Spleen (tissue), 11 donors: ENCODE measurements at regions not wholly inside any gene's neighbourhood (a gene's known extent, or its start where the extent isn't known, plus 50 kb on each side); places are given as distances from the start of the nearest gene placed in this dataset.
A peak's percentile ranks its signal among the peaks of the same experiment; 100 is the strongest.

Source experiments
- DNase-seq: peaks from one replicate; pipeline ENCODE4 v3.0.0-alpha.2; 2020
- H3K27ac ChIP-seq, 8 donors: fragments of 200-600 bp; sonication (generic) in 7 of 8; 1 replicate in 4 of 8; 2 replicates in 4 of 8; pipeline versions ENCODE4 v1.5.0 to v1.8.0; 2016 to 2021; ENCODE audit warnings: inconsistent platforms in 4 of 8, mild to moderate bottlenecking in 4 of 8, moderate library complexity in 1 of 8
- H3K27me3 ChIP-seq, 7 donors: fragments of 200-600 bp; sonication (generic) in 6 of 7; replicated peaks in 1 of 7; 1 replicate in 4 of 7; 2 replicates in 3 of 7; pipeline versions ENCODE4 v1.5.0 to v1.8.0; 2016 to 2021; ENCODE audit warnings: inconsistent platforms in 3 of 7, mild to moderate bottlenecking in 1 of 7
- H3K36me3 ChIP-seq, 6 donors: fragments of 200-600 bp; sonication (generic) in 5 of 6; 1 replicate in 4 of 6; 2 replicates in 2 of 6; pipeline versions ENCODE4 v1.5.0 to v1.8.0; 2016 to 2021; ENCODE audit warnings: inconsistent platforms in 2 of 6
- H3K4me1 ChIP-seq, 6 donors: fragments of 200-600 bp; sonication (generic) in 5 of 6; 1 replicate in 3 of 6; 2 replicates in 3 of 6; pipeline versions ENCODE4 v1.5.0 to v1.8.0; 2016 to 2021; ENCODE audit warnings: inconsistent platforms in 3 of 6
- H3K4me3 ChIP-seq, 8 donors: fragments of 200-600 bp; sonication (generic) in 7 of 8; 1 replicate in 4 of 8; 2 replicates in 4 of 8; pipeline versions ENCODE4 v1.5.0 to v1.8.0; 2016 to 2021; ENCODE audit warnings: inconsistent platforms in 4 of 8, mild to moderate bottlenecking in 4 of 8, moderate library complexity in 2 of 8
- H3K9me3 ChIP-seq, 8 donors: fragments of 200-600 bp; sonication (generic) in 7 of 8; 1 replicate in 4 of 8; 2 replicates in 4 of 8; pipeline versions ENCODE4 v1.5.0 to v1.8.0; 2016 to 2021; ENCODE audit warnings: inconsistent platforms in 4 of 8
- POLR2A ChIP-seq, 3 donors: fragments of 450-650 bp; IDR thresholded peaks; one replicate each; pipeline ENCODE4 v1.5.1; 2017; ENCODE audit warnings: antibody characterized with exemption in 3 of 3, mild to moderate bottlenecking in 1 of 3
- POLR2AphosphoS5 ChIP-seq, 3 donors: sonication (generic); formaldehyde crosslinking; IDR thresholded peaks; one replicate each; pipeline ENCODE4 v1.5.1; 2017; ENCODE audit warnings: antibody characterized with exemption in 3 of 3
- WGBS, 5 donors: extraction: QIAGEN DNeasy Blood & Tissue Kit in 3 of 5; methylation state at CpG; one replicate each; pipeline versions ENCODE4 v1.1.5 to v1.1.7; 2013 to 2018; 5-methylcytosine and 5-hydroxymethylcytosine counted together
- intact Hi-C: fragments of 100-400 bp; cut with DNase I; formaldehyde crosslinking; loops from one replicate; pipeline ENCODE4 v1.15.0; 2023; ENCODE audit warnings: low total_unique reads
- TF ChIP-seq, protein P1 (sequence below), 11 experiments: fragments of 200-600 bp in 7 of 11; fragments of 450-650 bp in 4 of 11; sonication (generic) in 4 of 11; IDR thresholded peaks in 8 of 11; conservative IDR thresholded peaks in 3 of 11; 1 replicate in 7 of 11; 2 replicates in 4 of 11; pipeline versions ENCODE4 v1.4.0 to v1.8.0; 2016 to 2021; ENCODE audit warnings: antibody characterized with exemption in 11 of 11, inconsistent platforms in 4 of 11, mild to moderate bottlenecking in 1 of 11
- donor health status: healthy with polysubstance abuse.
- donor health status: DM: no; HTN: no; CAD: no; lungs with moderate emphysema.
- donor health status: DM: no; HTN: no; CAD: no.
- donor health status: Bipolar disorder and iron deficiency.
- donor health status: healthy.
- donor health status: DM: no; HTN: no; CAD: no.
- donor health status: DM: yes; HTN: yes; CAD: no.

GRCh38 chr18:56235071-56235470 is 403.3 kb downstream of the TXNL1 start:
- no peaks in the 10 kb centered on the region for H3K27me3 ChIP-seq
- H3K9me3 ChIP-seq = peaks cover 0 to 31% (median 19%) of the 10 kb centered on the region in 8 donors
- DNase-seq = no peak
- H3K36me3 ChIP-seq = no peaks in the 10 kb centered on the region
- peak overlapping the region in 7 of 8 donors; percentile 34 to 80 (median 64) for H3K27ac ChIP-seq
- no peak overlapping the region for H3K4me3 ChIP-seq
- TF ChIP-seq POLR2AphosphoS5 (IDR thresholded peaks at IDR 0.05) = no peak
- TF ChIP-seq, protein P1, sequence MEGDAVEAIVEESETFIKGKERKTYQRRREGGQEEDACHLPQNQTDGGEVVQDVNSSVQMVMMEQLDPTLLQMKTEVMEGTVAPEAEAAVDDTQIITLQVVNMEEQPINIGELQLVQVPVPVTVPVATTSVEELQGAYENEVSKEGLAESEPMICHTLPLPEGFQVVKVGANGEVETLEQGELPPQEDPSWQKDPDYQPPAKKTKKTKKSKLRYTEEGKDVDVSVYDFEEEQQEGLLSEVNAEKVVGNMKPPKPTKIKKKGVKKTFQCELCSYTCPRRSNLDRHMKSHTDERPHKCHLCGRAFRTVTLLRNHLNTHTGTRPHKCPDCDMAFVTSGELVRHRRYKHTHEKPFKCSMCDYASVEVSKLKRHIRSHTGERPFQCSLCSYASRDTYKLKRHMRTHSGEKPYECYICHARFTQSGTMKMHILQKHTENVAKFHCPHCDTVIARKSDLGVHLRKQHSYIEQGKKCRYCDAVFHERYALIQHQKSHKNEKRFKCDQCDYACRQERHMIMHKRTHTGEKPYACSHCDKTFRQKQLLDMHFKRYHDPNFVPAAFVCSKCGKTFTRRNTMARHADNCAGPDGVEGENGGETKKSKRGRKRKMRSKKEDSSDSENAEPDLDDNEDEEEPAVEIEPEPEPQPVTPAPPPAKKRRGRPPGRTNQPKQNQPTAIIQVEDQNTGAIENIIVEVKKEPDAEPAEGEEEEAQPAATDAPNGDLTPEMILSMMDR (IDR thresholded peaks at IDR 0.05 in 8 of 11, conservative IDR thresholded peaks at IDR 0.05 in 3 of 11) = no peak
- no peak for TF ChIP-seq POLR2A (IDR thresholded peaks at IDR 0.05)
- peaks cover 0 to 18% (median 8%) of the 10 kb centered on the region in 6 donors for H3K4me1 ChIP-seq
- intact Hi-C loops = no loop called here
- 37 to 52% (median 41%) methylated on average over 6 of the region's 6 CpGs for WGBS, 5 donors

DNA sequence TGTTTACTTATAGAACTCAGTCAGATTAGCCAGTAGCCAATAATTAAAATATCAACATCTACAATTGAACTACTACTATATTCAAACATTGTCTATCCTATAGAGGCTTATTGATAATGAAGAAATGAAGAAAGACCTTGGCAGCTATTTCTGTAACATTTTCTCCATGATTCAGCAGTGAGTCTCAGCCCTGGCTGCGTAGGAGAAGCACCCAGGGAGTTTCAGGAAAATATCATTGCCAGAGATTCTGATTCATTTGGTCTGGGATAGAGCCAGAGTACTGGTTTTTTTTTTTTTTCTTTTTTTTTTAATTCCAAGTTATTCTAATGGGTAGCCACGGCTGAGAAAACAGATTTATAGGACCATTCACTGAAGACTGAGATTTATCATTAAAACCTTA is 404.8 kb downstream of the TXNL1 start:
- Histone ChIP-seq H3K4me1 (peaks cover 0 to 18% (median 8%) of the 10 kb centered on the region in 6 donors), H3K36me3 (no peaks in the 10 kb centered on the region), H3K4me3 (no peak overlapping the region), H3K9me3 (peaks cover 0 to 32% (median 19%) of the 10 kb centered on the region in 8 donors), H3K27me3 (no peaks in the 10 kb centered on the region), H3K27ac (no peak overlapping the region)
- 69 to 92% (median 81%) methylated on average over 2 of the region's 2 CpGs for whole genome bisulfite sequencing, 5 donors
- DNase-seq = no peak
- intact Hi-C loops = no loop called here
- no peak for TF ChIP-seq POLR2A (IDR thresholded peaks at IDR 0.05)
- TF ChIP-seq POLR2AphosphoS5 (IDR thresholded peaks at IDR 0.05) = no peak
- TF ChIP-seq, protein P1 (IDR thresholded peaks at IDR 0.05 in 8 of 11, conservative IDR thresholded peaks at IDR 0.05 in 3 of 11) = no peak

DNA sequence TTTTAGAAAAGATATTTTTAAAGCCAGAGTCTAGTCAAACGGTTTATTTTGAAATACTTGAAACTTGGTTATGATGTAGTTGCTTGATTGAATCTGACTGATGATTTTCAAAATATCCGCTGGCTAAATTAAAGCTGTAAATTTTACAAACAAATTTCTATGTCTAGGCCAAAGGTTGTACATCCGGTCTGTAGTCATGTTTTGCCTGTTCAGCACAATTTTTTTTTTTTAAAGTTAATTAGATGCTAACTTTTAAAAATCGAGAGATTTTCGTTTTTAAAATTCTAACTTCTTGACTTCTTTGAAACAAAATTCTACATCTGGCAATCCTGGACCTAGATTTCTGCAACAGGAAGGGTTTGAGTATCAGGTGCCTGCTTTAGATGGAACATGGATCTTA is 412.4 kb downstream of the TXNL1 start:
- H3K4me3 ChIP-seq = no peak overlapping the region
- no peaks in the 10 kb centered on the region for H3K4me1 ChIP-seq
- intact Hi-C loops = no loop called here
- no peak for DNase-seq
- peaks cover 0 to 14% (median 5%) of the 10 kb centered on the region in 8 donors for H3K9me3 ChIP-seq
- no peaks in the 10 kb centered on the region for H3K36me3 ChIP-seq
- 71 to 93% (median 83%) methylated on average over 5 of the region's 5 CpGs for WGBS, 5 donors
- TF ChIP-seq POLR2AphosphoS5 (IDR thresholded peaks at IDR 0.05) (no peak), POLR2A (IDR thresholded peaks at IDR 0.05) (no peak)
- TF ChIP-seq, protein P1 (IDR thresholded peaks at IDR 0.05 in 8 of 11, conservative IDR thresholded peaks at IDR 0.05 in 3 of 11) = no peak
- no peaks in the 10 kb centered on the region for H3K27me3 ChIP-seq
- H3K27ac ChIP-seq = no peak overlapping the region

DNA sequence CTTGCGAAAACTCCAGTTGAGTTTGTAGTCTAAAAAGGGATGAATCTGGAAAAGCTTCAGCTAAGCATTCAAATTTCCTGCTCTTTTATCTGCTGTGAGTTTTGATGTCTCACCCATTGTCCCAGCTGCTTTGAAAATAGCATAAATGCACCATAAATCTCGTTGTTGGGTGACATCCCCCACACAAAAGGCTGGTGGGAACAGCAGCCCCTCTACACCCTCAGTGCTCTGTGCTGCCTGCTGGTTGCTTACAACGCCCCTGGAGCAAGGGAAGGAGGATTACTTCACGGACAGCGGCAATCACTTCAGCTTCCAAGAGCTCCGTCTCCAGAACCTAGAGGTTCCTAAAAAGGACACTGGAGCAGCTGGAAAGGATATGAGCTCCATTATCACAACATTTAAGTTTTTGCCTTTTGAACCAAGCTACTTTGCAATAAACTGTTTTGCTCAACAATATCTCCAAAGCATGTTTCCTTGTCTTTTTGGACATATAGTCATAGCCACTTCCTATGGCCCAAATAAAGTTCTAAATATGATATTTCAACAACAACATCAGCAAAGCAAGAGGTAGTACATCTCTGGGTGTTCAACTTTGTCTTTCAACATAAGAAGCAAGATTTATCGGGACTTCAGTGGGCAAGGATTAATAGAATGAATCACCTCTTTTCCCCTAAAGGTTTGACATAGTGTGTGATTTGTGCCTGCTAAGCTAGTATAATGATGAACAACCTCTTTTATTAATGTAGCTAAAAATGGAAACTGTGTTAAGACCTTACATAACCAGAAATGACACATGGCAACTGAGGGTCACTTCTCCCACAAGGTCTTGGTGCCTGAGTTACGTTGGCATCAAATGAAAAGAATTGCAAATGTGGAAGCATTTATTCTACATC is 413.5 kb downstream of the TXNL1 start:
- 71 to 86% (median 79%) methylated on average over 8 of the region's 8 CpGs for WGBS, 5 donors
- TF ChIP-seq, protein P1 (IDR thresholded peaks at IDR 0.05 in 8 of 11, conservative IDR thresholded peaks at IDR 0.05 in 3 of 11) = no peak
- TF ChIP-seq POLR2A (IDR thresholded peaks at IDR 0.05) = no peak
- no peak for TF ChIP-seq POLR2AphosphoS5 (IDR thresholded peaks at IDR 0.05)
- Histone ChIP-seq H3K4me1 (no peaks in the 10 kb centered on the region), H3K4me3 (no peak overlapping the region), H3K27me3 (no peaks in the 10 kb centered on the region), H3K27ac (no peak overlapping the region), H3K9me3 (peaks cover 0 to 4% (median 0%) of the 10 kb centered on the region in 8 donors), H3K36me3 (no peaks in the 10 kb centered on the region)
- intact Hi-C loops = no loop called here
- DNase-seq = no peak
